NB4 (cell line): ENCODE measurements at regions not wholly inside any gene's neighbourhood (a gene's known extent, or its start where the extent isn't known, plus 50 kb on each side); places are given as distances from the start of the nearest gene placed in this dataset.

Experiments
- CTCF ChIP-seq: IDR thresholded peaks from one replicate; pipeline ENCODE4 v1.5.1; 2012; ENCODE audit warnings: low read depth, low read length
- POLR2A ChIP-seq: IDR thresholded peaks from 2 replicates; pipeline ENCODE4 v1.6.1; 2011; ENCODE audit warnings: mild to moderate bottlenecking; ENCODE audit not compliant: insufficient read length; ENCODE audit errors: extremely low read depth

- no peak for TF ChIP-seq CTCF
- TF ChIP-seq POLR2A, result no peak
Measured at GRCh38 chr6:82571455-82571854, 207.8 kb downstream of the TPBG start.
